ENCODE measurements at regions not wholly inside any gene's neighbourhood (a gene's known extent, or its start where the extent isn't known, plus 50 kb on each side); places are given as distances from the start of the nearest gene placed in this dataset.

DNA sequence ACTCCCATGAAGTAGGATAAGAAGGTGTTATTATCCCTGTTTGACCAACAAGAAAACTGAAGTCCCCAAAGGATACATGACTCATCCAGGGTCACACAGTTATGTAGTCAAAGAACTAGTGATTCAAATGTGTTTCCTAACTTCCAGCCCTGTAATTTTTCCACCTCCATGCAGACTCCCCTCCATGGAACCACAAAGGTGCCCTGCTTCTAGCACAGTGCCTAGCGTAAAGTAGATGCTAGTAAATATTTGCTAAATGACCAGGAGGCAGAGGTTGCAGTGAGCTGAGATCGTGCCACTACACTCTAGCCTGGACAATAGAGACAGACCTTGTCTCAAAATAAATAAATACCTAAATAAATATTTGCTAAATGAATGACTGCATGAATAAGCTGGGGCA is 55.8 kb downstream of the FRMPD3 start:
- Histone ChIP-seq H3K79me2 (replicated peaks; ENCODE audit: insufficient read depth) (no peaks in the 10 kb centered on the region), H3K4me1 (ENCODE audit: insufficient read depth) (no peaks in the 10 kb centered on the region), H3K27me3 (ENCODE audit: insufficient read depth) (peaks cover 58% of the 10 kb centered on the region), H3F3A (replicated peaks; ENCODE audit: low read depth) (no peaks in the 10 kb centered on the region), H3K4me2 (no peak overlapping the region), H3K9me2 (ENCODE audit: insufficient read depth) (no peaks in the 10 kb centered on the region), H4K20me1 (replicated peaks; ENCODE audit: insufficient read depth) (no peaks in the 10 kb centered on the region), H2AFZ (no peak overlapping the region), H3K36me3 (ENCODE audit: insufficient read depth) (no peaks in the 10 kb centered on the region), H3K4me3 (no peak overlapping the region), H3K27ac (ENCODE audit: low read depth) (no peak overlapping the region)
- no peaks in the 10 kb centered on the region for H3K36me3 Mint-ChIP-seq (ENCODE audit: low read depth)
- H3K9me3 Mint-ChIP-seq: peaks cover 5% of the 10 kb centered on the region; the same call in 2 of the 3 replicates
- ATAC-seq (no peak), DNase-seq (ENCODE audit: low spot score) (no peak)
- no peak for TF ChIP-seq JUNB (IDR thresholded peaks at IDR 0.05; ENCODE audit: unreplicated experiment)
- no peak for TF ChIP-seq CTCF (conservative IDR thresholded peaks at IDR 0.05; ENCODE audit: low read depth in 2 of 2)
- TF ChIP-seq ZNF114 (CRISPR knock-in tag; IDR thresholded peaks at IDR 0.05): no peak
- TF ChIP-seq CREB1 (CRISPR knock-in tag; IDR thresholded peaks at IDR 0.05; ENCODE audit: low read depth): no peak
- no peak for TF ChIP-seq STAT1 (IDR thresholded peaks at IDR 0.05; ENCODE audit: unreplicated experiment)
- TF ChIP-seq EZH2phosphoT487 (IDR thresholded peaks at IDR 0.05; ENCODE audit: unreplicated experiment): no peak
- no peak for TF ChIP-seq NANOG (IDR thresholded peaks at IDR 0.05; ENCODE audit: borderline replicate concordance)
- no peak for TF ChIP-seq REST (IDR thresholded peaks at IDR 0.05; ENCODE audit: unreplicated experiment)
- TF ChIP-seq EZH2 (IDR thresholded peaks at IDR 0.05; ENCODE audit: low read depth, unreplicated experiment): no peak
- TF ChIP-seq ZNF331 (CRISPR knock-in tag; IDR thresholded peaks at IDR 0.05; ENCODE audit: low read depth): no peak
- TF ChIP-seq ZNF462 (CRISPR knock-in tag; IDR thresholded peaks at IDR 0.05): no peak
- H3K4me3 Mint-ChIP-seq: no peak overlapping the region
- peaks cover 14% of the 10 kb centered on the region; the same call in 2 of the 3 replicates for H3K4me1 Mint-ChIP-seq
- no peak overlapping the region for H3K27ac Mint-ChIP-seq
- peaks cover 12% of the 10 kb centered on the region for H3K27me3 Mint-ChIP-seq (ENCODE audit: insufficient read depth, low read depth, poor library complexity)
